GM10266 (cell line): ENCODE measurements at regions not wholly inside any gene's neighbourhood (a gene's known extent, or its start where the extent isn't known, plus 50 kb on each side); places are given as distances from the start of the nearest gene placed in this dataset.

Experiments used
- DNase-seq: peaks from one replicate; pipeline ENCODE4 v3.0.0; 2012; ENCODE audit errors: extremely low spot score
- TF ChIP-seq, protein P1 (sequence below): IDR thresholded peaks from 2 replicates; pipeline ENCODE4 v1.5.1; 2012; ENCODE audit warnings: mild to moderate bottlenecking, low read depth; ENCODE audit not compliant: control insufficient read depth, insufficient read depth; ENCODE audit errors: missing control alignments

DNA sequence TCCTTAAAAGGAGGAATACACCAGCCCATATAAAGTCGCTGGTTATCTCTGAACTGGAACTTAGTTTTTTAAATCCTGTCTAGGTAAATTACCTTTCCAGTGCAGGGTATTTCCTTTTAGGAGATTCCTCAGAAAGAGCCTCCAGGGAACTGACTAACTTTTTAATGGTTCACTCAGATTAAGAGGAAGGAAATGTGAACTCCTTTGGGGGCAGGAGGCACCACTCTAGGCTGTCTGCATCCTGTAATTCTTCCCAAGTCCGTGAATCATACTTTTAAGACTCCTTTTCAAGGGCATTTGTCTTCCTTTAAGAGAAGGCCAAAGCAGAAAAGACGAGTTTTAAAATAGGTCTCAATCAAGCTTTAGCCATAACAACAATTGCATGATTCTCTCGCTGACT lies 871.2 kb upstream of the NR2F2 start:
- no peak for DNase-seq
- TF ChIP-seq, protein P1, sequence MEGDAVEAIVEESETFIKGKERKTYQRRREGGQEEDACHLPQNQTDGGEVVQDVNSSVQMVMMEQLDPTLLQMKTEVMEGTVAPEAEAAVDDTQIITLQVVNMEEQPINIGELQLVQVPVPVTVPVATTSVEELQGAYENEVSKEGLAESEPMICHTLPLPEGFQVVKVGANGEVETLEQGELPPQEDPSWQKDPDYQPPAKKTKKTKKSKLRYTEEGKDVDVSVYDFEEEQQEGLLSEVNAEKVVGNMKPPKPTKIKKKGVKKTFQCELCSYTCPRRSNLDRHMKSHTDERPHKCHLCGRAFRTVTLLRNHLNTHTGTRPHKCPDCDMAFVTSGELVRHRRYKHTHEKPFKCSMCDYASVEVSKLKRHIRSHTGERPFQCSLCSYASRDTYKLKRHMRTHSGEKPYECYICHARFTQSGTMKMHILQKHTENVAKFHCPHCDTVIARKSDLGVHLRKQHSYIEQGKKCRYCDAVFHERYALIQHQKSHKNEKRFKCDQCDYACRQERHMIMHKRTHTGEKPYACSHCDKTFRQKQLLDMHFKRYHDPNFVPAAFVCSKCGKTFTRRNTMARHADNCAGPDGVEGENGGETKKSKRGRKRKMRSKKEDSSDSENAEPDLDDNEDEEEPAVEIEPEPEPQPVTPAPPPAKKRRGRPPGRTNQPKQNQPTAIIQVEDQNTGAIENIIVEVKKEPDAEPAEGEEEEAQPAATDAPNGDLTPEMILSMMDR, result no peak

DNA sequence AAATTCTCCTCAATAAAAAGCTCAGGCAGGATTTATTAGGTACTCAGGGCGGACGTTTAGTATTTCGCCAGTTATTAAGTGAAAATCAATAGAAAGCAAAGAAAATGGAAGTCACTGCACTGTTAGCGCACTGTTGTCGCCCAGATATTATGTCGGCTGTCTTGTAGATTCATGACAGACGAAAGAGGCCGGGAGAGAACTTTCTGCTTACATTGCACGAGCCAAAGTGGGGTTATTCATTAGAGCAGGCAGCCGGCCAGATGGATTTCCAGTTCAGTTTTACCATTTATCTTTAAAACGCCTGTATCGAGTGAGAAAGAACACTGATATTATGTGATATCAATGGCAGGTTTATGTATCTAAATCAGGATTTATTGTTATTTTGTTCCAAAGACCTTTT lies 866.0 kb upstream of the NR2F2 start:
- no peak for DNase-seq

DNA sequence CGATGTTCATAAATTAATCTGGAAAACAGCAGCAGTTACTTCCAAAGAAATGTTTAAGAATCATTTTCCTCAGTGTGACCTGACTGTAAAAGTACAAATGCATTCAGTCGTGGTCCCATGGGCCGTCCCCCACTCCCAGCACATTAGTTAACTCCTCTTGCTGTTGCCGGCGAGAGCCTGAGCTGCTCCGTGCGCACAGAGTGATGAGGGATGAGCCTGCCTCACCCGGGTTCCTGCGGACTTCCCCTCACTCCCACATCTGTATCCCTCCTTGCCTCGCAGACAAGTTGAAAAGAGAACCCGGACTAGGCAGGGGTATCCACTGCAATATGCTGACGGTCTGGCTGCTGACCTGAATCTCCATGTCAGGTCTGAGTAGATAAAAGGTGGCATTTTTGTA lies 861.7 kb upstream of the NR2F2 start:
- TF ChIP-seq, protein P1, result no peak
- no peak for DNase-seq

More for the DNA sequence above, 866.0 kb upstream of the NR2F2 start:
- TF ChIP-seq, protein P1, result no peak

DNA sequence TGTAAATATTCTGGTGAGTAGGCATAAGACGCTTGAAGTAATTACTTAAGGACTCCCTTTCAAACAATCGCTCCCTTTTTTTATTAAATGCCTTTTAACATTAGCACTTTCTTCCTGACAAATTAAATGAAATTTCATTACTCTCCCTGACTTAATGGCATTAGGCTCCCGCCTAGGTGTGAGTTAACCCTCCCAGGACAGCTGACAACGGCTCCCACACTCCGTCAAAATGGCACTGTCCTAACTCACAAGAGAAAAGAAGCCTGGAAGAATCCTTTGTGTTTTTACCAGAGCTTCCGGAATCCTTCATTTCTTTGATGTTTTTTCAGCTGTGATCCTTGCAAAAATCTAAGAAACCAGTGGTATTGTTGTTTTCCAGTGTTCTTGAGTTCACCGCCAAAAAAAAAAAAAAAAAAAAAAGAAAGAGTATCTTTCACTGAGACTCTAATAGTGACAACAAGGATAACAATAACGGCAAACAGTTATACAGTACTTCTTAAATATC lies 861.0 kb upstream of the NR2F2 start:
- DNase-seq, result no peak
- TF ChIP-seq, protein P1, result no peak

DNA sequence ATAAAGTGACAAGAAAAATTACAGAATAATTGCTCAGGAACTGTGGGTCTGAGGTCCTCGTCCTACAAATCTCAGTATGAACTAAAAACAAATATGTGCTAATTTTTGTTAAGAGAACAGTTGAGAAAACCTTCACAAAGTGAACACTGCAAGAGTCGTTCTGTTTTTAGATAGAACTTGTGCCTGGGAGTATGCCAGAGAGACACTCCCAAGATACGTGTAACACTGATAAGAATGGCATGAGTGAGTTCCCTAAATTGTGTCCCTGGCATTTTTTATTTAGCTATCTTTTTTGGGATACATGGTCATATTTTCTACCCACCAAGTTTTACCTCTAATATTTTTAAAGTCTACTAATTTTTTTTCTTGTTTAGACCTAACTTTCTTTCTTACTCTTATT lies 860.0 kb upstream of the NR2F2 start:
- no peak for DNase-seq

DNA sequence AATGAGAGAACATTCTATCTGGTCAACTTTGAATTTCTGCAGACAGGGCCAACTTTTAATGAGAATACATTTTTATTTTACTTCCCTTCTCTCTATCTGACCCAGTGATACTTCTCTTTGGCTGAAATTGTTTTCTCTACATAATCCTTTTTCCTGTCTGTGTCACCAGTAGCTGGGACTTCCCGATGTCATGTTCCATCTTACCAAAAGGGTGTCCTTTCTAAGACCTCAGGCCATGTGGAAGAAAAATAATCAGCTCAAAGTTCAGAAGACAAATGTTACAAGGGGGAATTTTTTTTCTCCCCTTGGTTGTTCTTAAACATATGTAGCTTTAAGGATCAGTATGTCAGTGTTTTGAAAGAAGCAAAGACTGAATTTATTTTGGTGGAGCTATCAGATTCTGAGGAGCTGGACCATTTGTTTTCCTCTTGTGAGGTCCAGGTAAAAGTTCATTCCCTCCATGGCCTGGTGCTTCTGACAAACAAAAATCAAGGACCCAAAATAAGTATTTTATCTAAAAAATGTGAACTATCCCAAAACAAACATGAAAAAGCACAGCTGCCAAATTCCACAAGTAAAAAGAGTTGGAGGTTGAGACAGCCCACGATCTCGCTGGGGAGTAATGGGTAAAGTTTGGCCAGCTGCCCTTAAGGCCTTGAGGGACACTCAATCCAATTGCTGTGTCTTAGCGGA lies 859.4 kb upstream of the NR2F2 start:
- TF ChIP-seq, protein P1, result no peak
- no peak for DNase-seq

More for the DNA sequence above, 860.0 kb upstream of the NR2F2 start:
- TF ChIP-seq, protein P1, result no peak

DNA sequence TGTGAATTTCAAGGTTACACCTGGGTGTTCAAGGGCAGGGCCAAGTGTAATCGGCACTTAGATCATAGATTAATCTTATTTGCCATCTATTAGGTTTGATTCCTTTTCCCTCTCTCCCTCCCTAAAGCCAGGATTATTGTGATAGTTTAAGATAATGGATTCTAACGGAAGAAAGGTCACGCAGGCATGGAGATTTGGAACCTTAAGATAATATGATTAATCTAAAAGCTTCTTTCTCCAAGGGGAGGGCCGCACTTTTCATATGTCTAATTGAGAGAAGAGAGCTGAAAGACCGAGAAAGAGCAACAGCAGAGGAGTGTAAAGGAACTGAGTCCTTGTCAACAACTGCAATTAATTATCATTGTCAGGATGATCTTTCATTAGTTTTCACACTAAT lies 858.8 kb upstream of the NR2F2 start:
- no peak for DNase-seq
- TF ChIP-seq, protein P1, result no peak
